ENCODE measurements at regions not wholly inside any gene's neighbourhood (a gene's known extent, or its start where the extent isn't known, plus 50 kb on each side); places are given as distances from the start of the nearest gene placed in this dataset.
"Not testable (repeated sequence)": the region's sequence is repeated elsewhere in the genome, so short reads cannot be mapped to it uniquely, and the experiment has no call there.

GRCh38 chr13:50654331-50654730, 189.2 kb downstream of the DLEU7 start:
- DNase-seq (ENCODE audit: low read depth in 2 of 2), result no peak
- TF ChIP-seq, protein P1, sequence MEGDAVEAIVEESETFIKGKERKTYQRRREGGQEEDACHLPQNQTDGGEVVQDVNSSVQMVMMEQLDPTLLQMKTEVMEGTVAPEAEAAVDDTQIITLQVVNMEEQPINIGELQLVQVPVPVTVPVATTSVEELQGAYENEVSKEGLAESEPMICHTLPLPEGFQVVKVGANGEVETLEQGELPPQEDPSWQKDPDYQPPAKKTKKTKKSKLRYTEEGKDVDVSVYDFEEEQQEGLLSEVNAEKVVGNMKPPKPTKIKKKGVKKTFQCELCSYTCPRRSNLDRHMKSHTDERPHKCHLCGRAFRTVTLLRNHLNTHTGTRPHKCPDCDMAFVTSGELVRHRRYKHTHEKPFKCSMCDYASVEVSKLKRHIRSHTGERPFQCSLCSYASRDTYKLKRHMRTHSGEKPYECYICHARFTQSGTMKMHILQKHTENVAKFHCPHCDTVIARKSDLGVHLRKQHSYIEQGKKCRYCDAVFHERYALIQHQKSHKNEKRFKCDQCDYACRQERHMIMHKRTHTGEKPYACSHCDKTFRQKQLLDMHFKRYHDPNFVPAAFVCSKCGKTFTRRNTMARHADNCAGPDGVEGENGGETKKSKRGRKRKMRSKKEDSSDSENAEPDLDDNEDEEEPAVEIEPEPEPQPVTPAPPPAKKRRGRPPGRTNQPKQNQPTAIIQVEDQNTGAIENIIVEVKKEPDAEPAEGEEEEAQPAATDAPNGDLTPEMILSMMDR (IDR thresholded peaks at IDR 0.05; ENCODE audit: low read depth, low read length), result no peak
- no peak overlapping the region for H3K4me3 ChIP-seq (replicated peaks in 1 of 2; ENCODE audit: low read depth in 2 of 2, low read length in 2 of 2)

GRCh38 chr13:50661881-50662280, 181.6 kb downstream of the DLEU7 start:
- not testable (repeated sequence) for H3K4me3 ChIP-seq (replicated peaks in 1 of 2; ENCODE audit: low read depth in 2 of 2, low read length in 2 of 2); DNase-seq (ENCODE audit: low read depth in 2 of 2)

- TF ChIP-seq, protein P1 (IDR thresholded peaks at IDR 0.05; ENCODE audit: low read depth, low read length), result no peak
- no peak for DNase-seq (ENCODE audit: low read depth in 2 of 2)
- no peak overlapping the region for H3K4me3 ChIP-seq (replicated peaks in 1 of 2; ENCODE audit: low read depth in 2 of 2, low read length in 2 of 2)
These were observed 178.5 kb downstream of the DLEU7 start for GRCh38 chr13:50664951-50665350.

GRCh38 chr13:50668049-50668448, 175.4 kb downstream of the DLEU7 start:
- no peak overlapping the region for H3K4me3 ChIP-seq (replicated peaks in 1 of 2; ENCODE audit: low read depth in 2 of 2, low read length in 2 of 2)
- TF ChIP-seq, protein P1 (IDR thresholded peaks at IDR 0.05; ENCODE audit: low read depth, low read length), result no peak
- DNase-seq (ENCODE audit: low read depth in 2 of 2), result no peak

- H3K4me3 ChIP-seq (replicated peaks in 1 of 2; ENCODE audit: low read depth in 2 of 2, low read length in 2 of 2), result no peak overlapping the region
- DNase-seq (ENCODE audit: low read depth in 2 of 2), result no peak
- TF ChIP-seq, protein P1 (IDR thresholded peaks at IDR 0.05; ENCODE audit: low read depth, low read length), result no peak
These were observed 174.7 kb downstream of the DLEU7 start for GRCh38 chr13:50668691-50669271.

GRCh38 chr13:50670272-50670671, 173.2 kb downstream of the DLEU7 start:
- TF ChIP-seq, protein P1 (IDR thresholded peaks at IDR 0.05; ENCODE audit: low read depth, low read length), result no peak
- DNase-seq (ENCODE audit: low read depth in 2 of 2), result no peak

GRCh38 chr13:50670847-50671496, 172.5 kb downstream of the DLEU7 start:
- TF ChIP-seq, protein P1 (IDR thresholded peaks at IDR 0.05; ENCODE audit: low read depth, low read length), result no peak
- no peak for DNase-seq (ENCODE audit: low read depth in 2 of 2)
- no peak overlapping the region for H3K4me3 ChIP-seq (replicated peaks in 1 of 2; ENCODE audit: low read depth in 2 of 2, low read length in 2 of 2)

More at GRCh38 chr13:50670272-50670671, 173.2 kb downstream of the DLEU7 start:
- no peak overlapping the region for H3K4me3 ChIP-seq (replicated peaks in 1 of 2; ENCODE audit: low read depth in 2 of 2, low read length in 2 of 2)
